GM21381 (cell line): ENCODE measurements at regions not wholly inside any gene's neighbourhood (a gene's known extent, or its start where the extent isn't known, plus 50 kb on each side); places are given as distances from the start of the nearest gene placed in this dataset.
"Not testable (repeated sequence)": the region's sequence is repeated elsewhere in the genome, so short reads cannot be mapped to it uniquely, and the experiment has no call there.

Source experiments
- ATAC-seq: cut with Tn5 transposase; IDR thresholded peaks from one replicate; pipeline ENCODE4 v1.9.1; 2021; ENCODE audit warnings: mild to moderate bottlenecking, moderate library complexity; ENCODE audit not compliant: unreplicated experiment

GRCh38 chr11:109668973-109669634, 247.1 kb downstream of the C11orf87 start:
- ATAC-seq, result no peak

- no peak for ATAC-seq
These were observed 255.2 kb downstream of the C11orf87 start for GRCh38 chr11:109677231-109677630.

GRCh38 chr11:109677876-109678275, 255.9 kb downstream of the C11orf87 start:
- no peak for ATAC-seq

- no peak for ATAC-seq
These were observed 258.1 kb downstream of the C11orf87 start for GRCh38 chr11:109680127-109680526.

GRCh38 chr11:109682788-109683187, 260.8 kb downstream of the C11orf87 start:
- not testable (repeated sequence) for ATAC-seq

- ATAC-seq, result no peak
These were observed 273.7 kb downstream of the C11orf87 start for GRCh38 chr11:109695696-109696095.

GRCh38 chr11:109696191-109696897, 274.4 kb downstream of the C11orf87 start:
- ATAC-seq, result no peak

- peak; percentile 90 for ATAC-seq
These were observed 275.3 kb downstream of the C11orf87 start for GRCh38 chr11:109697140-109697843.

GRCh38 chr11:109698237-109698636, 276.2 kb downstream of the C11orf87 start:
- no peak for ATAC-seq

GRCh38 chr11:109704432-109704831, 282.4 kb downstream of the C11orf87 start:
- no peak for ATAC-seq

GRCh38 chr11:109706945-109707344, 285.0 kb downstream of the C11orf87 start:
- no peak for ATAC-seq

GRCh38 chr11:109707411-109707810, 285.4 kb downstream of the C11orf87 start:
- ATAC-seq, result no peak

- ATAC-seq, result no peak
These were observed 286.2 kb downstream of the C11orf87 start for GRCh38 chr11:109708184-109708583.

- ATAC-seq, result not testable (repeated sequence)
These were observed 292.5 kb downstream of the C11orf87 start for GRCh38 chr11:109714444-109714843.

- ATAC-seq, result not testable (repeated sequence)
These were observed 293.4 kb downstream of the C11orf87 start for GRCh38 chr11:109715424-109715823.

- ATAC-seq, result no peak
These were observed 304.1 kb downstream of the C11orf87 start for GRCh38 chr11:109726061-109726460.

- no peak for ATAC-seq
These were observed 306.1 kb downstream of the C11orf87 start for GRCh38 chr11:109728056-109728455.

- ATAC-seq, result no peak
These were observed 307.8 kb downstream of the C11orf87 start for GRCh38 chr11:109729761-109730160.

GRCh38 chr11:109730669-109731068, 308.7 kb downstream of the C11orf87 start:
- no peak for ATAC-seq

- no peak for ATAC-seq
These were observed 309.5 kb downstream of the C11orf87 start for GRCh38 chr11:109731451-109731850.

- no peak for ATAC-seq
These were observed 311.3 kb downstream of the C11orf87 start for GRCh38 chr11:109733245-109733644.

GRCh38 chr11:109734566-109734965, 312.6 kb downstream of the C11orf87 start:
- no peak for ATAC-seq
